Right lobe of liver (tissue), 6 donors: ENCODE measurements at regions not wholly inside any gene's neighbourhood (a gene's known extent, or its start where the extent isn't known, plus 50 kb on each side); places are given as distances from the start of the nearest gene placed in this dataset.

Experiments
- ATAC-seq, 4 donors: fragments of 200-7000 bp; cut with Tn5 transposase; one replicate each; pipeline ENCODE4 v1.9.1; 2020; ENCODE audit warnings: mild to moderate bottlenecking in 4 of 4, moderate library complexity in 4 of 4
- DNase-seq, 3 donors: peaks; one replicate each; pipeline ENCODE4 v3.0.0-alpha.2; 2020
- H3K27ac ChIP-seq, 3 donors: fragments of 200-600 bp; one replicate each; pipeline ENCODE4 v1.8.0; 2022
- H3K27me3 ChIP-seq, 2 donors: fragments of 200-600 bp; one replicate each; pipeline ENCODE4 v1.8.0; 2022
- H3K36me3 ChIP-seq, 4 donors: fragments of 200-600 bp; sonication (generic) in 1 of 4; one replicate each; pipeline versions ENCODE4 v1.5.1 to v1.8.0; 2017 to 2022; ENCODE audit warnings: control low read depth in 1 of 4
- H3K4me1 ChIP-seq, 4 donors: fragments of 200-600 bp; sonication (generic) in 1 of 4; one replicate each; pipeline versions ENCODE4 v1.5.1 to v1.8.0; 2017 to 2022; ENCODE audit warnings: control low read depth in 1 of 4
- H3K4me3 ChIP-seq, 3 donors: fragments of 200-600 bp; one replicate each; pipeline ENCODE4 v1.8.0; 2022
- H3K9me3 ChIP-seq, 4 donors: fragments of 200-600 bp; sonication (generic) in 1 of 4; one replicate each; pipeline versions ENCODE4 v1.5.1 to v1.8.0; 2017 to 2022; ENCODE audit warnings: control low read depth in 1 of 4
- POLR2A ChIP-seq: fragments of 450-650 bp; IDR thresholded peaks from one replicate; pipeline ENCODE4 v1.6.1; 2017; ENCODE audit warnings: antibody characterized with exemption, mild to moderate bottlenecking
- WGBS: methylation state at CpG from one replicate; pipeline ENCODE4 v1.1.6; 2018; ENCODE audit warnings: low coverage, low lambda C conversion rate; ENCODE audit not compliant: insufficient coverage; ENCODE audit errors: missing lambda C conversion rate; 5-methylcytosine and 5-hydroxymethylcytosine counted together
- intact Hi-C, 2 donors: fragments of 100-400 bp; cut with DNase I; formaldehyde crosslinking; loops; one replicate each; pipeline versions ENCODE4 v1.11.2 to v1.14.1; 2022
- TF ChIP-seq, protein P1 (sequence below), 4 donors: fragments of 200-600 bp in 3 of 4; fragments of 450-650 bp in 1 of 4; IDR thresholded peaks; one replicate each; pipeline versions ENCODE4 v1.5.1 to v1.8.0; 2016 to 2022; ENCODE audit warnings: antibody characterized with exemption in 4 of 4, mild to moderate bottlenecking in 2 of 4
- donor health status: DM: no; HTN: yes; CAD: no.
- donor health status: DM: no; HTN: no; CAD: no.
- donor health status: DM: no; HTN: no; CAD: no.
- donor health status: DM: no; HTN: yes; CAD: no.
- donor health status: DM: no; HTN: yes; CAD: no.

DNA sequence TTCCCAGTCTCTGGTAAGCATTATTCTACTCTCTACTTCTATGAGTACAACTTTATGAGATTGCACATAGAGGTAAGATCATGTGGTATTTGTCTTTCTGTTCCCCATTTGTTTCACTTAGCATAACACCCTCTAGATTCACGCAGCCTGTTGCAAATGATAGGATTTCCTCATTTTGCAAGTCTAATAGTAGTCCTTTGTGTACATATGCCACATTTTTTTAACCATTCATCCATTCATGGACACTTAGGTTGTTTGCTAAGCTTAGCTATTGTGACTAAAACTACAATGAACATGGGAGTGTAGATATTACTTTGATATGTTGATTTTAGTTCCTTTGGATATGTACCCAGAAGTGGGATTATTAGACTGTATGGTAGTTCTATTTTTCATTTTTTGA lies 717.9 kb upstream of the ALCAM start:
- Histone ChIP-seq H3K27me3 (no peaks in the 10 kb centered on the region), H3K9me3 (no peaks in the 10 kb centered on the region), H3K4me3 (no peak overlapping the region), H3K27ac (no peak overlapping the region), H3K4me1 (no peaks in the 10 kb centered on the region), H3K36me3 (no peaks in the 10 kb centered on the region)
- DNase-seq (no peak), ATAC-seq (no peak)
- 58% methylated on average over 1 of the region's 1 CpG for WGBS
- TF ChIP-seq POLR2A: no peak
- TF ChIP-seq, protein P1, sequence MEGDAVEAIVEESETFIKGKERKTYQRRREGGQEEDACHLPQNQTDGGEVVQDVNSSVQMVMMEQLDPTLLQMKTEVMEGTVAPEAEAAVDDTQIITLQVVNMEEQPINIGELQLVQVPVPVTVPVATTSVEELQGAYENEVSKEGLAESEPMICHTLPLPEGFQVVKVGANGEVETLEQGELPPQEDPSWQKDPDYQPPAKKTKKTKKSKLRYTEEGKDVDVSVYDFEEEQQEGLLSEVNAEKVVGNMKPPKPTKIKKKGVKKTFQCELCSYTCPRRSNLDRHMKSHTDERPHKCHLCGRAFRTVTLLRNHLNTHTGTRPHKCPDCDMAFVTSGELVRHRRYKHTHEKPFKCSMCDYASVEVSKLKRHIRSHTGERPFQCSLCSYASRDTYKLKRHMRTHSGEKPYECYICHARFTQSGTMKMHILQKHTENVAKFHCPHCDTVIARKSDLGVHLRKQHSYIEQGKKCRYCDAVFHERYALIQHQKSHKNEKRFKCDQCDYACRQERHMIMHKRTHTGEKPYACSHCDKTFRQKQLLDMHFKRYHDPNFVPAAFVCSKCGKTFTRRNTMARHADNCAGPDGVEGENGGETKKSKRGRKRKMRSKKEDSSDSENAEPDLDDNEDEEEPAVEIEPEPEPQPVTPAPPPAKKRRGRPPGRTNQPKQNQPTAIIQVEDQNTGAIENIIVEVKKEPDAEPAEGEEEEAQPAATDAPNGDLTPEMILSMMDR (IDR thresholded peaks at IDR 0.05): no peak
- intact Hi-C loops: no loop called here

DNA sequence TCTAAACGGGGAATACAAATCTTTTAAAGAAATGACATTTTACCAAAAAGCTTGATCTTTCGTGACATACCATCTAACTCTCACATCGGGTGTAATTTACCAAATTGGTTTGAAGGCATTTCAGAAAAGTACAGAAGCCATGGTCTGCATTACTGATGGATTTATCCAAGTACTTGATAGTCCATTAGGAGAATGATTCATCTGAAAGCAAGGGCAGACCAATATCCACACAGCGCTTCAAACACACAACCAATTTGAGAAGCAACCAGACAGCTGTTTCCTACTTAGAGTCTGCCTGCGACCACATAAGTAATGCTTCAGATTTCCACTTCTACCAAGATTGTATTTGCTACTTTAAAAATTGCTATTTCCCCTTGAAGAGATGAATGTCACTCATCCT lies 697.6 kb upstream of the ALCAM start:
- H3K27ac ChIP-seq: no peak overlapping the region
- H3K4me3 ChIP-seq: no peak overlapping the region
- no peaks in the 10 kb centered on the region for H3K36me3 ChIP-seq
- H3K4me1 ChIP-seq: no peaks in the 10 kb centered on the region
- no peak for ATAC-seq
- TF ChIP-seq, protein P1 (IDR thresholded peaks at IDR 0.05): no peak
- TF ChIP-seq POLR2A: no peak
- 62% methylated on average over 5 of the region's 5 CpGs for WGBS
- intact Hi-C loops: no loop called here
- no peak for DNase-seq
- no peaks in the 10 kb centered on the region for H3K27me3 ChIP-seq
- no peaks in the 10 kb centered on the region for H3K9me3 ChIP-seq

DNA sequence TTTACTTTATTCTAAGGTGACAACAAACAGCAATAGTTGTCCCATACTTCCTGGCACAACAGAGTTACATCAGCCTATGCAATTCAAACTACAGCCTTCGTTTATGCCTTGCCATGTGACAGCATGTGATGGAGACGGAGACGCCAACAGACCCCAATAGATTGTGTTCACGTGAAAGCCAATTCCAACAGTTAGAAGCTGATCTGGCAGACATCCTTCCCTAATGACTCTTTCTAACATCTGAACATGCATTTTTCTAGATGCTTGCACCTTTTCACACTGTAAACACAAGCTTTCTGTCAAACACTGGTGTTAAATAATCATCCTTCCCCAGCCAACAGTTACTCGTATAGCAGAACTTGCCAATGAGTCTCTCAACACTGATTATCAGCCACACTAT lies 694.4 kb upstream of the ALCAM start:
- TF ChIP-seq POLR2A: no peak
- TF ChIP-seq, protein P1 (IDR thresholded peaks at IDR 0.05): no peak
- intact Hi-C loops: no loop called here
- WGBS: 60% methylated on average over 5 of the region's 5 CpGs
- no peak for ATAC-seq
- DNase-seq: no peak
- Histone ChIP-seq H3K4me1 (no peaks in the 10 kb centered on the region), H3K27me3 (no peaks in the 10 kb centered on the region), H3K27ac (no peak overlapping the region), H3K36me3 (no peaks in the 10 kb centered on the region), H3K9me3 (no peaks in the 10 kb centered on the region), H3K4me3 (no peak overlapping the region)

DNA sequence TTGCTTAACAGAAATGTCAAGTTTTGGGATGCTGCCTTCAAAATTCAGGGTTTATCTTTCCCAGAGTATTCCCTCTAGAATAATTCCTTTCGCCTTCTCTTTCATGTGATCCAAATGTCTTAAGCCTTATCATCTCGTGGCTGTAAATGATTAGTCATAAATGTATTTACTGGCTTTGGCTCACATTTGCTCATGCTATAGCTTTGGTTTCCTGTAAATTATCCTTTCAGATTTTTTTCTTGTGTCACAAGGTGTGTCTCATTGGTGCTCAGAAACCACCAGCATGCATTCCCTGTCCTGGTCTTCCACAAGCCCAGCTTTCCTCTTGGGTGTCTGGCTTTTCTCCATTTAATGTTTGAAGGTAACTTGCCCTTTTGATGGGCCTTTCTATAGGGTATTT lies 692.7 kb upstream of the ALCAM start:
- ATAC-seq: no peak
- Histone ChIP-seq H3K27me3 (no peaks in the 10 kb centered on the region), H3K9me3 (no peaks in the 10 kb centered on the region), H3K36me3 (no peaks in the 10 kb centered on the region), H3K27ac (no peak overlapping the region), H3K4me3 (no peak overlapping the region), H3K4me1 (no peaks in the 10 kb centered on the region)
- TF ChIP-seq POLR2A: no peak
- TF ChIP-seq, protein P1 (IDR thresholded peaks at IDR 0.05): no peak
- intact Hi-C loops: no loop called here
- 52% methylated on average over 2 of the region's 2 CpGs for WGBS
- DNase-seq: no peak

DNA sequence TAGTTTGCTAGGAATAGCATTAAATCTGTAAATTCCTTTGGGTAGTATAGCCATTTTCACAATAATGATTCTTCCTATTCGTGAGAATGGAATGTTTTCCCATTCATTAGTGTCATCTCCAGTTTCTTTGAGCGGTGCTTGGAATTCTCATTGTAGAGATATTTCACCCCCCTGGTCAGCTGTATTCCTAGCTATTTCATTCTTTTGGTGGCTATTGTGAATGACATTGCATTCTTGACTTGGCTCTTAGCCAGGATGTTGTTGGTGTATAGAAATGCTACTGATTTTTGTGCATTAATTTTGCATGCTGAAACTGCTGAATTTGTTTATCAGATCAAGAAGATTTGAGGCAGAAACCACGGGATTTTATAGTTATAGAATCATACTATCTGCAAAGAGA lies 690.5 kb upstream of the ALCAM start:
- Histone ChIP-seq H3K36me3 (no peaks in the 10 kb centered on the region), H3K27ac (no peak overlapping the region), H3K27me3 (no peaks in the 10 kb centered on the region), H3K9me3 (no peaks in the 10 kb centered on the region), H3K4me3 (no peak overlapping the region), H3K4me1 (no peaks in the 10 kb centered on the region)
- TF ChIP-seq POLR2A: no peak
- TF ChIP-seq, protein P1 (IDR thresholded peaks at IDR 0.05): no peak
- ATAC-seq (no peak), DNase-seq (no peak)
- intact Hi-C loops: no loop called here
- 35% methylated on average over 3 of the region's 3 CpGs for WGBS
